Lung microvascular endothelial cell (primary cell): ENCODE measurements at regions not wholly inside any gene's neighbourhood (a gene's known extent, or its start where the extent isn't known, plus 50 kb on each side); places are given as distances from the start of the nearest gene placed in this dataset.
"Not testable (repeated sequence)": the region's sequence is repeated elsewhere in the genome, so short reads cannot be mapped to it uniquely, and the experiment has no call there.

ENCODE experiments used
- DNase-seq, 2 donors: peaks; one replicate each; pipeline versions ENCODE4 v3.0.0 to v3.0.0-alpha.2; 2010; ENCODE audit warnings: low read depth in 2 of 2

GRCh38 chr4:3634894-3635820 is 102.9 kb upstream of the LRPAP1 start:
- no peak for DNase-seq

- no peak for DNase-seq
These were observed 102.1 kb upstream of the LRPAP1 start for GRCh38 chr4:3634281-3634857.

- DNase-seq: not testable (repeated sequence)
These were observed 101.1 kb upstream of the LRPAP1 start for GRCh38 chr4:3633277-3633676.

GRCh38 chr4:3632794-3633193 is 100.6 kb upstream of the LRPAP1 start:
- DNase-seq: not testable (repeated sequence)

GRCh38 chr4:3631544-3632266 is 99.5 kb upstream of the LRPAP1 start:
- not testable (repeated sequence) for DNase-seq

GRCh38 chr4:3630598-3631543 is 98.6 kb upstream of the LRPAP1 start:
- DNase-seq: no peak

GRCh38 chr4:3630136-3630597 is 97.9 kb upstream of the LRPAP1 start:
- no peak for DNase-seq

- no peak for DNase-seq
These were observed 97.4 kb upstream of the LRPAP1 start for GRCh38 chr4:3629665-3630064.

- DNase-seq: not testable (repeated sequence)
These were observed 97.0 kb upstream of the LRPAP1 start for GRCh38 chr4:3629176-3629575.

- DNase-seq: no peak
These were observed 96.6 kb upstream of the LRPAP1 start for GRCh38 chr4:3628868-3629175.

GRCh38 chr4:3627967-3628867 is 96.0 kb upstream of the LRPAP1 start:
- DNase-seq: not testable (repeated sequence)

GRCh38 chr4:3627456-3627855 is 95.2 kb upstream of the LRPAP1 start:
- not testable (repeated sequence) for DNase-seq

- DNase-seq: not testable (repeated sequence)
These were observed 94.1 kb upstream of the LRPAP1 start for GRCh38 chr4:3626131-3626884.

- not testable (repeated sequence) for DNase-seq
These were observed 93.2 kb upstream of the LRPAP1 start for GRCh38 chr4:3625286-3625875.

GRCh38 chr4:3623809-3624329 is 91.6 kb upstream of the LRPAP1 start:
- not testable (repeated sequence) for DNase-seq

GRCh38 chr4:3623106-3623505 is 90.9 kb upstream of the LRPAP1 start:
- DNase-seq: no peak

- DNase-seq: peak; percentile 22 to 36
These were observed 88.1 kb upstream of the LRPAP1 start for GRCh38 chr4:3620365-3620764.

GRCh38 chr4:3619698-3620097 is 87.5 kb upstream of the LRPAP1 start:
- not testable (repeated sequence) for DNase-seq

GRCh38 chr4:3618341-3618740 is 86.1 kb upstream of the LRPAP1 start:
- DNase-seq: not testable (repeated sequence)
